ENCODE measurements at regions not wholly inside any gene's neighbourhood (a gene's known extent, or its start where the extent isn't known, plus 50 kb on each side); places are given as distances from the start of the nearest gene placed in this dataset.

DNA sequence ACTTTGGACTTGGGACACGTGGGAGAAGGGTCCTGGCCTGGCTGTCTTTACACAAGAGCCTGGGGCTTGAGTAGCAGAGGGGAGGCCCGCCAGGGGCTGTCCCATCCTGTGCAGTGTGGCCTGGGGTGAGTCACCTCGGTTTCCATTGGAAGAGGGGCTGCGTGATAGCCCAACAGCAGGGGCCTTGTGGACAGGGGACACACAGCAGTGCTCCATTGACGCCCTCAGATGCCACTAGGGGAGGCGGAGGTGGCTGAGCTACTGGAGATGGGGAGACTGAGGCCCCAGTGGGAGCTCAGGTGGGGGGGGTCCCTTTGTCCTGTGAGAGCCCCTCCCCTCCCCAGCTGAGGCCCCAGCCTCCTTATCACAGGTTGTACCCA is 50.0 kb upstream of the RNU6ATAC start:
- Mint-ChIP-seq H3K27me3 (ENCODE audit: low read depth) (peaks cover 2% of the 10 kb centered on the region), H3K4me3 (no peak overlapping the region), H3K36me3 (ENCODE audit: insufficient read depth) (no peaks in the 10 kb centered on the region), H3K9me3 (peaks cover 4% of the 10 kb centered on the region), H3K4me1 (ENCODE audit: low read depth) (no peaks in the 10 kb centered on the region)
- DNase-seq (no peak), ATAC-seq (no peak)

GRCh38 chr9:134214766-134215419 is 50.5 kb upstream of the RNU6ATAC start:
- no peaks in the 10 kb centered on the region for H3K4me1 Mint-ChIP-seq (ENCODE audit: low read depth)
- H3K27me3 Mint-ChIP-seq (ENCODE audit: low read depth): peaks cover 2% of the 10 kb centered on the region
- no peak for DNase-seq
- H3K36me3 Mint-ChIP-seq (ENCODE audit: insufficient read depth): no peaks in the 10 kb centered on the region
- no peak overlapping the region for H3K4me3 Mint-ChIP-seq
- no peak for ATAC-seq
- H3K9me3 Mint-ChIP-seq: peaks cover 4% of the 10 kb centered on the region

GRCh38 chr9:134215420-134215698 is 51.0 kb upstream of the RNU6ATAC start:
- H3K27me3 Mint-ChIP-seq (ENCODE audit: low read depth): no peaks in the 10 kb centered on the region
- DNase-seq: no peak
- no peaks in the 10 kb centered on the region for H3K36me3 Mint-ChIP-seq (ENCODE audit: insufficient read depth)
- no peak overlapping the region for H3K4me3 Mint-ChIP-seq
- no peak for ATAC-seq
- H3K9me3 Mint-ChIP-seq: peaks cover 4% of the 10 kb centered on the region
- no peaks in the 10 kb centered on the region for H3K4me1 Mint-ChIP-seq (ENCODE audit: low read depth)

- ATAC-seq (no peak), DNase-seq (no peak)
- Mint-ChIP-seq H3K36me3 (ENCODE audit: insufficient read depth) (no peaks in the 10 kb centered on the region), H3K27me3 (ENCODE audit: low read depth) (no peaks in the 10 kb centered on the region), H3K9me3 (peaks cover 4% of the 10 kb centered on the region), H3K4me3 (no peak overlapping the region), H3K4me1 (ENCODE audit: low read depth) (no peaks in the 10 kb centered on the region)
These were observed 51.5 kb upstream of the RNU6ATAC start for GRCh38 chr9:134215699-134216448.

DNA sequence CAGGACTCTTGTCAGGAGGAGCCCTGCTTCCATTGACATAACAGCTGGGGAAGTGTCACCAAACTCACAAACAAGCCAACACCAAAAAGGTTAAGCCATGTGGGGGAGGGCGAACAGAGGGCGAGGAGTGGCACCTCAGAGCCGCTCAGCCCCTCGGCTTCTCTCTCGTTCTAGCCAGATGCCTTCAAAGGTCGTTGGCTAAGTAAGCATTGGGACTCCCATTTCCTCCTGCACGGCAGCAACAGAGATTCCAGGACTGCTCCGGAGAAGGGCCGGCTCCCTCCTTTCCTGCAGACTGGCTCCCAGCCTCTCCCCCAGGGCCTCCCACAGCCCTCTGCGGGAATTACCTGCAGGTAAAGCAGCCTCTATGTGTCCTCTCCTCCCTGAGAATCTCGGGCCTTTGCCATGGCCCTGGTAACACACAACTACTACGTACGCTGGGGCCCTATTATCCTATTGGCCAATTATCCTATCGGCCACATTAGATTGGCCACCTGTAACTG is 52.1 kb upstream of the RNU6ATAC start:
- Mint-ChIP-seq H3K36me3 (ENCODE audit: insufficient read depth) (no peaks in the 10 kb centered on the region), H3K27me3 (ENCODE audit: low read depth) (no peaks in the 10 kb centered on the region), H3K4me1 (ENCODE audit: low read depth) (no peaks in the 10 kb centered on the region), H3K9me3 (peaks cover 4% of the 10 kb centered on the region), H3K4me3 (no peak overlapping the region)
- ATAC-seq (no peak), DNase-seq (no peak)

DNA sequence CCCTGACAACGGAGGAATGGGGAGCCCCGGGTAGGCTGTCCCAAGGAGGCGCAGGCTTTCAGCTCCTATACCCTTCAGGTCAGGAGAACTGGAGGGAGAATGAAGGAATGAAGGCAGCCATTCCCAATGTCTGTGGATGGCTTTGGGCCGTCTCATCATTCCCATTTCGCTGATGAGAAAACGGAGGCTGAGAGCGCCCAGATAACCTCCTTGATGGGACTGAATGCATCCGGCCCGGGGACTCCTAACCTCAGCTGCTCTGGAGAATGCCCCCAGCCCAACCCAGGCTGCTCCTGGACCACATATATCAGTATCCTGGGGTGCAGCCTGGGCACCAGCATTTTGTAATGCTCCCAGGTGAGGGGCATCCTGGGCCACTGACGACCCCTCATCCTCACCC is 52.6 kb upstream of the RNU6ATAC start:
- Mint-ChIP-seq H3K4me3 (no peak overlapping the region), H3K27me3 (ENCODE audit: low read depth) (no peaks in the 10 kb centered on the region), H3K9me3 (peaks cover 4% of the 10 kb centered on the region), H3K4me1 (ENCODE audit: low read depth) (no peaks in the 10 kb centered on the region), H3K36me3 (ENCODE audit: insufficient read depth) (no peaks in the 10 kb centered on the region)
- DNase-seq (no peak), ATAC-seq (no peak)

GRCh38 chr9:134217431-134218210 is 53.3 kb upstream of the RNU6ATAC start:
- peaks cover 4% of the 10 kb centered on the region for H3K9me3 Mint-ChIP-seq
- no peaks in the 10 kb centered on the region for H3K36me3 Mint-ChIP-seq (ENCODE audit: insufficient read depth)
- H3K4me3 Mint-ChIP-seq: no peak overlapping the region
- H3K4me1 Mint-ChIP-seq (ENCODE audit: low read depth): no peaks in the 10 kb centered on the region
- H3K27me3 Mint-ChIP-seq (ENCODE audit: low read depth): no peaks in the 10 kb centered on the region
- DNase-seq: no peak
- no peak for ATAC-seq

DNA sequence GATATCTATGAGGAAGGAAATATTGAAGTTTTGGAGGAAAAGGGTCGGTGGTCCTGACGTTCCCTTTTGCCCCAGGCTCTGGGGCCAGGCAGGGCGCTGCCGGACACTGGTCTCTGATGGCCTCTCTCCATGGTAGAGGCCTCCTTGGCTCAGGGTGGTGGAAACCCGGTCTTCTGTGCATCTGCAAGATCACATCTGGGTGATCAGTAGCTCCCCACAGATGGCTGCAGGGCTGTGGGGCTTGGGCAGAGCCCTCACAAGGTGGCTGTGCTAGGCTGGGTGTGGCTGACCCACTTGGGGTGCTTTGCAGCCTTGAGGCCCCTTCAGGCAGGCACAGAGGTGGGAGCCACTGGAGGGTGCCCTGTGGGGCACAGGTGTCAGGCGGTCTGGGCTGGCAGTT is 53.9 kb upstream of the RNU6ATAC start:
- Mint-ChIP-seq H3K4me1 (ENCODE audit: low read depth) (no peaks in the 10 kb centered on the region), H3K27me3 (ENCODE audit: low read depth) (no peaks in the 10 kb centered on the region), H3K4me3 (no peak overlapping the region), H3K36me3 (ENCODE audit: insufficient read depth) (no peaks in the 10 kb centered on the region), H3K9me3 (no peaks in the 10 kb centered on the region)
- DNase-seq (no peak), ATAC-seq (no peak)

DNA sequence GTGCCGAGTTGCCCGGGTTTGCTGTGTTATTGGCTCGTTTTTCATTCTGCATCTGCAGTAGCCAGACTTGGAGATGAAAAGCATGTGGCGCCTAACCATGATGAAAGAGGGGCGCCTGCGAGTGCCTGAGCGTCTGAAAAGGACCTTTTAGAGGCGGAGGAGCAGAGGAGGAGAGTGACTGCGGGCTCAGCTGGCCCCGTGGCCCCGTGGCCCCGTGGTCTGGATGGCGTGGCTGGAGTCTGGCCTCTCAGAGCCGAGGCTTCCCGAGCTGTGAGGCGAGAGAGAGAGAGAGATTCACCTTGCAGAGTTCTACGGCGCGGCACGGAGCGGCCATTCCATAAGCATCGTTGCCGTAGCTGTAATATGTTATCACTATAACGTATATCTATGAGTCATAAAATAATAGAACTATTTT is 55.3 kb upstream of the RNU6ATAC start:
- ATAC-seq: no peak

GRCh38 chr9:134220311-134220710 is 55.9 kb upstream of the RNU6ATAC start:
- H3K27me3 Mint-ChIP-seq (ENCODE audit: low read depth): no peaks in the 10 kb centered on the region
- ATAC-seq (no peak), DNase-seq (no peak)
- H3K4me3 Mint-ChIP-seq: no peak overlapping the region
- no peaks in the 10 kb centered on the region for H3K36me3 Mint-ChIP-seq (ENCODE audit: insufficient read depth)
- no peaks in the 10 kb centered on the region for H3K9me3 Mint-ChIP-seq
- no peaks in the 10 kb centered on the region for H3K4me1 Mint-ChIP-seq (ENCODE audit: low read depth)

More for the DNA sequence above, 55.3 kb upstream of the RNU6ATAC start:
- no peak for DNase-seq
- no peak overlapping the region for H3K4me3 Mint-ChIP-seq
- H3K4me1 Mint-ChIP-seq (ENCODE audit: low read depth): no peaks in the 10 kb centered on the region
- H3K9me3 Mint-ChIP-seq: no peaks in the 10 kb centered on the region
- no peaks in the 10 kb centered on the region for H3K36me3 Mint-ChIP-seq (ENCODE audit: insufficient read depth)
- H3K27me3 Mint-ChIP-seq (ENCODE audit: low read depth): no peaks in the 10 kb centered on the region

- Mint-ChIP-seq H3K27me3 (ENCODE audit: low read depth) (no peaks in the 10 kb centered on the region), H3K9me3 (no peaks in the 10 kb centered on the region), H3K36me3 (ENCODE audit: insufficient read depth) (no peaks in the 10 kb centered on the region), H3K4me3 (no peak overlapping the region), H3K4me1 (ENCODE audit: low read depth) (no peaks in the 10 kb centered on the region)
- no peak for DNase-seq
- ATAC-seq: no peak
These were observed 57.1 kb upstream of the RNU6ATAC start for GRCh38 chr9:134221273-134222017.

GRCh38 chr9:134222018-134222573 is 57.7 kb upstream of the RNU6ATAC start:
- Mint-ChIP-seq H3K4me1 (ENCODE audit: low read depth) (no peaks in the 10 kb centered on the region), H3K27me3 (ENCODE audit: low read depth) (no peaks in the 10 kb centered on the region), H3K9me3 (no peaks in the 10 kb centered on the region), H3K4me3 (no peak overlapping the region), H3K36me3 (ENCODE audit: insufficient read depth) (no peaks in the 10 kb centered on the region)
- ATAC-seq: no peak
- no peak for DNase-seq

DNA sequence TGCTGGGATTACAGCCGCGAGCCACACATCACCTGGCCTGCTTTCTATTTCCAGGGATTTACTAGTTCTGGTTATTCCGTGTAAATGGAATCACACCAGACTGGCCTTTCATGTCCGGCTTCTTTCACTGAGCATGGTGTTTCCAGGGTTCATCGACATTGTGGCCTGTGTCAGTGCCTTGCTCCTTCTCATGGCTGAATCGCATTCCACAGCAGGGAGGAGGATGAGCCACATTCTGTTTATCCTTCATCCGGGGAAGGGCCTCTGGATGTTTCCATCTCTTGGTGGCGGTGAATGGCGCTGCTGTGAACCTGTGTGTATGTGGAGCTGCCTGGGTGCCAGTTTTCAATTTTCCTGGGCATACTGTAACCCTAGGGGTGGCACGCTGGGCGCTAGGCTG is 58.7 kb upstream of the RNU6ATAC start:
- no peak for ATAC-seq
- DNase-seq: no peak
- no peaks in the 10 kb centered on the region for H3K27me3 Mint-ChIP-seq (ENCODE audit: low read depth)
- H3K4me3 Mint-ChIP-seq: no peak overlapping the region
- no peaks in the 10 kb centered on the region for H3K36me3 Mint-ChIP-seq (ENCODE audit: insufficient read depth)
- no peaks in the 10 kb centered on the region for H3K9me3 Mint-ChIP-seq
- no peaks in the 10 kb centered on the region for H3K4me1 Mint-ChIP-seq (ENCODE audit: low read depth)

DNA sequence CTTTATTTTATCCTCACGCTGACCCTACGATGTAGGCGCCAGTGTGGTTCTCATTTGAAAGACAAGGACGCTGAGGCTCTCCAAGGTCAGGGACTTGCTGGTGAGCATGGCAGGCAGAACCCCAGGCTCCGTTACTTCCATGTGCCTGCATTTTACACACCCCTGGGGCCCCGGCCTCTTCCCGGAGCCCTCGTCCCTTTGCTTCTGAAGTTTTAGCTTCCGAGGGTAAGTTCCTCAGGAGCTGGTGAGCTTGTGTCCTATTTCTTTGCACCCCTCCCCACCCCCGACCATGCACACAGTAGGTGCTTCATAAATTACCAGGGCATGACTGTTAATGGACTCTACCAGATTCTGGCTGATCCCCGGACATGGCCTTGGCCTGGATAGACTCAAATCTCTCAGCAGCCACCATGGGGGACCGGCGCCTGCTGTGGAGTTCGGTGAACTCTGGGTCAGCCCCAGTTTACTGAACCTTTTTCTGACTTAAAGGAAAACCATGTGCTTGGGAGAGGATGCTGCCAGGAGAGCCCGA is 59.3 kb upstream of the RNU6ATAC start:
- H3K9me3 Mint-ChIP-seq: no peaks in the 10 kb centered on the region
- no peaks in the 10 kb centered on the region for H3K4me1 Mint-ChIP-seq (ENCODE audit: low read depth)
- H3K4me3 Mint-ChIP-seq: no peak overlapping the region
- no peak for DNase-seq
- no peaks in the 10 kb centered on the region for H3K27me3 Mint-ChIP-seq (ENCODE audit: low read depth)
- ATAC-seq: no peak
- H3K36me3 Mint-ChIP-seq (ENCODE audit: insufficient read depth): no peaks in the 10 kb centered on the region

Measured in activated T-cell treated with anti-CD3 and anti-CD28 coated beads, Interleukin-2, amount 50 U/mL, for 4 hours (primary cell).